ENCODE measurements at regions not wholly inside any gene's neighbourhood (a gene's known extent, or its start where the extent isn't known, plus 50 kb on each side); places are given as distances from the start of the nearest gene placed in this dataset.

DNA sequence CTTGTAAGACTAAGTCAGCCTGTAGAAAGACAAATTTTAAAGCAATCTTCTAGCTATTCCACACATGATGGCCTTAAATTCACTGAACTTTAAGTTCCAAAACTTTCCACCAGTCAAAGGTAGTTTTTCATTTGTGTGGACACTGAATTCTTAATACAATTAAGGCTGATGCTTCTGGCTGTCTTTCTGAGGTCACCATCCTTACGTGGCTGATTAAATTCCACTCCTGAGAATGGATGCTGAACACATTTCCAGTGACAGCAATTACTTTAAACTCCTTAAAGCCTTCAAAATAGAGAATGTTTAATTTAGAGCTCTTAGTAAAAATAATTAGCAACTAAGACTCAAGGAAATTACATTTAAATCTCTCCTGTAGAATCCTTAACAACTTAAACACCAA is 142.6 kb upstream of the COL1A2 start:
- Histone ChIP-seq H3K27me3 (no peaks in the 10 kb centered on the region), H3K9me3 (no peaks in the 10 kb centered on the region), H3K27ac (no peak overlapping the region), H3K4me1 (ENCODE audit: control insufficient read depth in 1 of 2, insufficient read depth in 1 of 2, low read depth in 1 of 2, low read length in 1 of 2) (no peaks in the 10 kb centered on the region), H3K36me3 (no peaks in the 10 kb centered on the region), H3K4me3 (ENCODE audit: low read depth in 1 of 2, low read length in 1 of 2) (no peak overlapping the region)
- TF ChIP-seq, protein P1, sequence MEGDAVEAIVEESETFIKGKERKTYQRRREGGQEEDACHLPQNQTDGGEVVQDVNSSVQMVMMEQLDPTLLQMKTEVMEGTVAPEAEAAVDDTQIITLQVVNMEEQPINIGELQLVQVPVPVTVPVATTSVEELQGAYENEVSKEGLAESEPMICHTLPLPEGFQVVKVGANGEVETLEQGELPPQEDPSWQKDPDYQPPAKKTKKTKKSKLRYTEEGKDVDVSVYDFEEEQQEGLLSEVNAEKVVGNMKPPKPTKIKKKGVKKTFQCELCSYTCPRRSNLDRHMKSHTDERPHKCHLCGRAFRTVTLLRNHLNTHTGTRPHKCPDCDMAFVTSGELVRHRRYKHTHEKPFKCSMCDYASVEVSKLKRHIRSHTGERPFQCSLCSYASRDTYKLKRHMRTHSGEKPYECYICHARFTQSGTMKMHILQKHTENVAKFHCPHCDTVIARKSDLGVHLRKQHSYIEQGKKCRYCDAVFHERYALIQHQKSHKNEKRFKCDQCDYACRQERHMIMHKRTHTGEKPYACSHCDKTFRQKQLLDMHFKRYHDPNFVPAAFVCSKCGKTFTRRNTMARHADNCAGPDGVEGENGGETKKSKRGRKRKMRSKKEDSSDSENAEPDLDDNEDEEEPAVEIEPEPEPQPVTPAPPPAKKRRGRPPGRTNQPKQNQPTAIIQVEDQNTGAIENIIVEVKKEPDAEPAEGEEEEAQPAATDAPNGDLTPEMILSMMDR (IDR thresholded peaks at IDR 0.05): no peak

DNA sequence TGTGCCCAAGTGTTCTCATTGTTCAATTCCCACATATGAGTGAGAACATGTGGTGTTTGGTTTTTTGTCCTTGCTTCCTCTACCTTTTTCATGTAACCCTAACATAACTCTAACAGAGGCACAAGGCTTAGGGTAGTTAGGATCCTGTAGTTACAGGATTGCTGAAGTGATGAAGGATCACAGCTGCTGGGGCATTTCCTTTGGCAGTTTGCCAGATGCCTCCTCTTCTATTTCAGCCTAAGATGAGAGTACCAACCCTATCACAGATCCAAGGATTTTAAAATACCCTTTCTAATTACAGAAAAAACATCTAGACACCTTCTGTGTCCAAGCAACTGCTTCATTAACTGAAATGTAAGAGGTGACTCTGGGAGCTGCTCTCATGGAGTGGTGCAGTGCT is 141.7 kb upstream of the COL1A2 start:
- no peak overlapping the region for H3K4me3 ChIP-seq (ENCODE audit: low read depth in 1 of 2, low read length in 1 of 2)
- no peak overlapping the region for H3K27ac ChIP-seq
- no peaks in the 10 kb centered on the region for H3K4me1 ChIP-seq (ENCODE audit: control insufficient read depth in 1 of 2, insufficient read depth in 1 of 2, low read depth in 1 of 2, low read length in 1 of 2)
- no peaks in the 10 kb centered on the region for H3K9me3 ChIP-seq
- TF ChIP-seq, protein P1 (IDR thresholded peaks at IDR 0.05): no peak
- H3K27me3 ChIP-seq: no peaks in the 10 kb centered on the region
- no peaks in the 10 kb centered on the region for H3K36me3 ChIP-seq

DNA sequence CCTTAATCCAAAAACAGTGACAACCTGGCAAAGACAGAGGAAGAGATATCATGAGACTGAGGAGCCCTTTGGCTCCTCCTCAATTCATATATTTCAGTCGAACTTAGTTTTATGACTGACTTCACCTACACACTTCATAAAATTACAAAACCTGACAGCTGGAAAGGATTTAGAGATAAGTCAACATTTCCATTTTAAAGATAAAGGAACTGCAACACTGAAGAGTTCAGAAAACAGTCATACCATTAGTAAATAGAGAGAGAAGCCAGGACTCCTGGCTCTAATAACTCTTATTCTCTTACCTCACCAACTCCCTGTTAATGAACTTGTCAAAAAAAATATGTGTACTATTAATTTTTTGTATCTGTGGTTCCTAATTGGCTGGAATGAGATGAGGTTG is 141.0 kb upstream of the COL1A2 start:
- Histone ChIP-seq H3K4me3 (ENCODE audit: low read depth in 1 of 2, low read length in 1 of 2) (no peak overlapping the region), H3K36me3 (no peaks in the 10 kb centered on the region), H3K9me3 (no peaks in the 10 kb centered on the region), H3K4me1 (ENCODE audit: control insufficient read depth in 1 of 2, insufficient read depth in 1 of 2, low read depth in 1 of 2, low read length in 1 of 2) (no peaks in the 10 kb centered on the region), H3K27me3 (no peaks in the 10 kb centered on the region), H3K27ac (no peak overlapping the region)
- TF ChIP-seq, protein P1 (IDR thresholded peaks at IDR 0.05): no peak

DNA sequence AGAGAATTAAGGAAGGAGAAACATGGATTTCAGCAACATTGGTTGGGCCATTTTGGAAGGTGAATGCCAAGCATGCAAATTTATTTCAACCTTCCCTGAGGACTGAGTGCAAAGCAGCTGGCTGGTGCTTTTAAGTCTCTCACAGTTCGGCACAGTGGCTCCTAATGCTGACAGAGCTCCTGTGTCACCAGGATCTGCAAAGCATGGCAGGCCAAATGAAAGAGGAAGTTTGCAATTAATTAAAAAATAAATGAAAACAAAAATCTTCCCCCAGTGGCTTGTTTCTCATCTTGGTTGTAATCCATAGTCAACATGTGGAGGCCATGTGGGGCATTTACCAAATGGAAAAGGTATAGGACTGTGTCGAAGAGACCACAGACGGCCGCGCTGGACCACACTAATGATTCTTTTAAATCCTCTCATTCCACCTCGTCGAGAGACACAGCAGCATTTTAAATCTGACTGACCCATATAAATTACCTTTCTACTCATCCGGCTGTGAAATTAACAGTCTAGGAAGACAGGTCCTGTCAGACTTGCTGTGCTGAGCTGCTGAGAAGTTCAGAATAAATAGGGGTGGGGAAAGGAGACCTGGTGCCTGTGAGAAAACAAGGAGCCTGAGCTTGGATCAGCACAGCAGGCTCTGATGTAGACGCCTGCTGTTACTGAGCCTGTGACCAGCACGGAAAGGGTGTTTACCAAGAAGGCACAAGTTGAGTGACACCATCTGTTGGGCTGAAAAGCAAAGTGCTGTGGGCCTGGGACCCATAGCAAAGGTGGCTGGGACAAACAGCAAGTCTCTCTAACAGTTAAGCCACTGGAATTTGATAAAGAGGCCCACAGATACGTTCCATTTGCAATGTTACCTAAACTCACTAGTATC is 136.0 kb upstream of the COL1A2 start:
- no peaks in the 10 kb centered on the region for H3K27me3 ChIP-seq
- no peaks in the 10 kb centered on the region for H3K4me1 ChIP-seq (ENCODE audit: control insufficient read depth in 1 of 2, insufficient read depth in 1 of 2, low read depth in 1 of 2, low read length in 1 of 2)
- TF ChIP-seq, protein P1 (IDR thresholded peaks at IDR 0.05): no peak
- H3K36me3 ChIP-seq: no peaks in the 10 kb centered on the region
- no peaks in the 10 kb centered on the region for H3K9me3 ChIP-seq
- H3K27ac ChIP-seq: no peak overlapping the region
- no peak overlapping the region for H3K4me3 ChIP-seq (ENCODE audit: low read depth in 1 of 2, low read length in 1 of 2)

DNA sequence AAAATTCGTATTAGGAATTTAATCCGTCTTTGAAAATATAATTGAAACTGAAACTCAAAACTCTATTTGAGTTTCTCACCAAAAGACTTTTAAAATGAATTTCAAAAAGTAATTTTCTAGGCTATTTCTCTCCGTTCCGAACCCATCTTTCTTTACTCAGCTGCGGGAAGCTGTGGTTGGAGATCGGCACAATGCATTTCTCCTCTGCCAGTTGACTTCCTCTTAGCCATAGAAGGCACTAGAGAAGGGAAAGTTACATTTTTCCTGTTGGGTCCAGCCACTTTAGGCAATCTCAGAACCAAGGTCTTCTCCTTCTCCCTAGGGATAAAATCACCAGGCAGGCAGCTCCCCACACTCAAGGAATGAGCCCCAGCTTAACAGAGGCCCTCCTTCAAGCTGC is 133.6 kb upstream of the COL1A2 start:
- H3K27ac ChIP-seq: no peak overlapping the region
- no peaks in the 10 kb centered on the region for H3K9me3 ChIP-seq
- TF ChIP-seq, protein P1 (IDR thresholded peaks at IDR 0.05): no peak
- H3K4me3 ChIP-seq (ENCODE audit: low read depth in 1 of 2, low read length in 1 of 2): no peak overlapping the region
- no peaks in the 10 kb centered on the region for H3K36me3 ChIP-seq
- H3K4me1 ChIP-seq (ENCODE audit: control insufficient read depth in 1 of 2, insufficient read depth in 1 of 2, low read depth in 1 of 2, low read length in 1 of 2): no peaks in the 10 kb centered on the region
- no peaks in the 10 kb centered on the region for H3K27me3 ChIP-seq

All from neutrophil (primary cell).